ENCODE measurements at regions not wholly inside any gene's neighbourhood (a gene's known extent, or its start where the extent isn't known, plus 50 kb on each side); places are given as distances from the start of the nearest gene placed in this dataset.
"Not testable (repeated sequence)": the region's sequence is repeated elsewhere in the genome, so short reads cannot be mapped to it uniquely, and the experiment has no call there.

GRCh38 chr5:130815246-130815645 is 349.8 kb downstream of the HINT1 start:
- DNase-seq = no peak

GRCh38 chr5:130808691-130809090 is 356.4 kb downstream of the HINT1 start:
- DNase-seq = no peak

GRCh38 chr5:130805648-130806047 is 359.4 kb downstream of the HINT1 start:
- no peak for DNase-seq

- DNase-seq = no peak
Observed at GRCh38 chr5:130805036-130805435, 360.0 kb downstream of the HINT1 start.

- DNase-seq = no peak
Observed at GRCh38 chr5:130801963-130802362, 363.1 kb downstream of the HINT1 start.

- no peak for DNase-seq
Observed at GRCh38 chr5:130799015-130799414, 366.0 kb downstream of the HINT1 start.

GRCh38 chr5:130797303-130797702 is 367.8 kb downstream of the HINT1 start:
- no peak for DNase-seq

- no peak for DNase-seq
Observed at GRCh38 chr5:130796902-130797301, 368.2 kb downstream of the HINT1 start.

- DNase-seq = no peak
Observed at GRCh38 chr5:130796032-130796431, 369.0 kb downstream of the HINT1 start.

GRCh38 chr5:130795037-130795436 is 370.0 kb downstream of the HINT1 start:
- no peak for DNase-seq

- DNase-seq = no peak
Observed at GRCh38 chr5:130777794-130778193, 387.3 kb downstream of the HINT1 start.

GRCh38 chr5:130773813-130774212 is 391.2 kb downstream of the HINT1 start:
- DNase-seq = no peak

- no peak for DNase-seq
Observed at GRCh38 chr5:130762031-130762430, 403.0 kb downstream of the HINT1 start.

GRCh38 chr5:130759061-130759460 is 406.0 kb downstream of the HINT1 start:
- DNase-seq = no peak

- no peak for DNase-seq
Observed at GRCh38 chr5:130747556-130747955, 417.5 kb downstream of the HINT1 start.

- DNase-seq = not testable (repeated sequence)
Observed at GRCh38 chr5:130746641-130747040, 418.4 kb downstream of the HINT1 start.

GRCh38 chr5:130743092-130743491 is 422.0 kb downstream of the HINT1 start:
- DNase-seq = no peak

GRCh38 chr5:130740047-130740569 is 424.9 kb downstream of the HINT1 start:
- no peak for DNase-seq

GRCh38 chr5:130731839-130732238 is 433.2 kb downstream of the HINT1 start:
- no peak for DNase-seq

- no peak for DNase-seq
Observed at GRCh38 chr5:130729541-130729940, 435.5 kb downstream of the HINT1 start.

- DNase-seq = no peak
Observed at GRCh38 chr5:130727830-130728229, 437.2 kb downstream of the HINT1 start.

- no peak for DNase-seq
Observed at GRCh38 chr5:130724658-130725057, 440.4 kb downstream of the HINT1 start.

GRCh38 chr5:130720355-130720754 is 444.7 kb downstream of the HINT1 start:
- no peak for DNase-seq

- no peak for DNase-seq
Observed at GRCh38 chr5:130715541-130715940, 449.5 kb downstream of the HINT1 start.

GRCh38 chr5:130714200-130714599 is 450.9 kb downstream of the HINT1 start:
- no peak for DNase-seq

GRCh38 chr5:130712324-130712723 is 452.7 kb downstream of the HINT1 start:
- no peak for DNase-seq

All from stimulated activated CD4-positive, alpha-beta T cell treated with anti-CD3 and anti-CD28 coated beads, Interleukin-4, amount 100 ng/mL, for 4 hours (primary cell).